Effector CD4-positive, alpha-beta T cell (primary cell): ENCODE measurements at regions not wholly inside any gene's neighbourhood (a gene's known extent, or its start where the extent isn't known, plus 50 kb on each side); places are given as distances from the start of the nearest gene placed in this dataset.
"Not testable (repeated sequence)": the region's sequence is repeated elsewhere in the genome, so short reads cannot be mapped to it uniquely, and the experiment has no call there.

Experiments
- DNase-seq: peaks from one replicate; pipeline ENCODE4 v3.0.0-alpha.2; 2020

GRCh38 chr2:71934595-71935261 is 212.9 kb downstream of the CYP26B1 start:
- no peak for DNase-seq

GRCh38 chr2:71934320-71934593 is 213.4 kb downstream of the CYP26B1 start:
- no peak for DNase-seq

- no peak for DNase-seq
Observed at GRCh38 chr2:71933467-71934319, 214.0 kb downstream of the CYP26B1 start.

GRCh38 chr2:71932780-71933466 is 214.7 kb downstream of the CYP26B1 start:
- DNase-seq, result no peak

GRCh38 chr2:71932037-71932779 is 215.5 kb downstream of the CYP26B1 start:
- DNase-seq, result no peak

- no peak for DNase-seq
Observed at GRCh38 chr2:71930049-71930681, 217.5 kb downstream of the CYP26B1 start.

- DNase-seq, result no peak
Observed at GRCh38 chr2:71929482-71929772, 218.2 kb downstream of the CYP26B1 start.

- DNase-seq, result no peak
Observed at GRCh38 chr2:71928734-71929481, 218.8 kb downstream of the CYP26B1 start.

- no peak for DNase-seq
Observed at GRCh38 chr2:71927757-71928715, 219.6 kb downstream of the CYP26B1 start.

GRCh38 chr2:71926876-71927756 is 220.5 kb downstream of the CYP26B1 start:
- DNase-seq, result no peak

- DNase-seq, result no peak
Observed at GRCh38 chr2:71926089-71926447, 221.6 kb downstream of the CYP26B1 start.

- DNase-seq, result no peak
Observed at GRCh38 chr2:71925268-71926088, 222.2 kb downstream of the CYP26B1 start.

GRCh38 chr2:71923887-71924533 is 223.7 kb downstream of the CYP26B1 start:
- peak; percentile 36 for DNase-seq

GRCh38 chr2:71923143-71923525 is 224.5 kb downstream of the CYP26B1 start:
- DNase-seq, result no peak

GRCh38 chr2:71922499-71923142 is 225.0 kb downstream of the CYP26B1 start:
- no peak for DNase-seq

- no peak for DNase-seq
Observed at GRCh38 chr2:71922091-71922490, 225.6 kb downstream of the CYP26B1 start.

- not testable (repeated sequence) for DNase-seq
Observed at GRCh38 chr2:71920819-71921218, 226.8 kb downstream of the CYP26B1 start.

- DNase-seq, result no peak
Observed at GRCh38 chr2:71919708-71920107, 228.0 kb downstream of the CYP26B1 start.
